HEK293 (cell line): ENCODE measurements at regions not wholly inside any gene's neighbourhood (a gene's known extent, or its start where the extent isn't known, plus 50 kb on each side); places are given as distances from the start of the nearest gene placed in this dataset.

Experiments
- CTCF ChIA-PET: fragments of 350-600 bp; formaldehyde crosslinking; extraction: SDS; loops from one replicate; lab custom pipeline; 2021; ENCODE audit warnings: antibody characterized with exemption; lab: Yijun Ruan, JAX
- POLR2A ChIA-PET: fragments of 300-600 bp; formaldehyde crosslinking; extraction: SDS; loops from one replicate; lab custom pipeline; 2020; ENCODE audit warnings: antibody characterized with exemption, inconsistent platforms; lab: Yijun Ruan, JAX
- H3K27ac ChIP-seq: fragments of 200-500 bp; sonication (Bioruptor generic); 2 replicates; pipeline ENCODE4 v1.5.1; 2014; ENCODE audit warnings: low read depth, low read length, control low read depth, inconsistent platforms; ENCODE audit errors: extremely low read depth
- H3K36me3 ChIP-seq, 2 experiments: fragments of 200-500 bp in 1 of 2; sonication (Bioruptor generic) in 1 of 2; 1 replicate in 1 of 2; 2 replicates in 1 of 2; pipeline ENCODE4 v1.5.1; 2014 to 2017; ENCODE audit warnings: inconsistent platforms in 2 of 2, low read length in 2 of 2; ENCODE audit not compliant: control insufficient read depth in 2 of 2, insufficient read depth in 1 of 2
- H3K4me1 ChIP-seq: fragments of 200-500 bp; sonication (Bioruptor generic); 2 replicates; pipeline ENCODE4 v1.5.1; 2014; ENCODE audit warnings: mild to moderate bottlenecking, low read length, inconsistent platforms; ENCODE audit not compliant: control insufficient read depth, insufficient read depth
- H3K4me3 ChIP-seq: 2 replicates; pipeline ENCODE4 v1.5.1; 2011; ENCODE audit warnings: low read depth, mild to moderate bottlenecking, control low read depth, low read length, moderate library complexity
- H3K9me3 ChIP-seq: fragments of 200-500 bp; sonication (Bioruptor generic); 2 replicates; pipeline ENCODE4 v1.5.1; 2014; ENCODE audit warnings: low read depth, low read length, inconsistent platforms; ENCODE audit not compliant: control insufficient read depth, insufficient read depth
- BCL11B ChIP-seq: fragments of 450-650 bp; formaldehyde crosslinking; IDR thresholded peaks from 2 replicates; pipeline ENCODE4 v1.5.1; 2016; ENCODE audit warnings: low read depth, missing biosample characterization, missing genetic modification characterization
- BCL6B ChIP-seq: fragments of 450-650 bp; formaldehyde crosslinking; IDR thresholded peaks from 2 replicates; pipeline ENCODE4 v1.5.1; 2017; ENCODE audit warnings: missing biosample characterization, missing genetic modification characterization
- HOXA7 ChIP-seq: sonication (generic); formaldehyde crosslinking; IDR thresholded peaks from 2 replicates; pipeline ENCODE4 v1.8.1; 2022; ENCODE audit warnings: missing genetic modification reagents, borderline replicate concordance
- PATZ1 ChIP-seq: fragments of 450-650 bp; formaldehyde crosslinking; IDR thresholded peaks from 2 replicates; pipeline ENCODE4 v1.5.1; 2016; ENCODE audit warnings: missing biosample characterization, missing genetic modification characterization
- SALL2 ChIP-seq: fragments of 450-650 bp; formaldehyde crosslinking; IDR thresholded peaks from 2 replicates; pipeline ENCODE4 v1.5.0; 2017; ENCODE audit warnings: missing biosample characterization, mild to moderate bottlenecking, missing genetic modification characterization, borderline replicate concordance
- SETDB1 ChIP-seq: IDR thresholded peaks from one replicate; pipeline ENCODE4 v1.6.1; 2017; ENCODE audit warnings: mild to moderate bottlenecking, low read length, moderate library complexity, mixed read lengths; ENCODE audit not compliant: insufficient read length
- ZBTB17 ChIP-seq: fragments of 450-650 bp; formaldehyde crosslinking; IDR thresholded peaks from 2 replicates; pipeline ENCODE4 v1.5.1; 2016; ENCODE audit warnings: missing biosample characterization, missing genetic modification characterization
- ZNF114 ChIP-seq: fragments of 450-650 bp; formaldehyde crosslinking; IDR thresholded peaks from 2 replicates; pipeline ENCODE4 v1.5.0; 2017; ENCODE audit warnings: missing biosample characterization, missing genetic modification characterization
- ZNF133 ChIP-seq: fragments of 450-650 bp; formaldehyde crosslinking; IDR thresholded peaks from 2 replicates; pipeline ENCODE4 v1.5.1; 2016; ENCODE audit warnings: missing biosample characterization, missing genetic modification characterization
- ZNF148 ChIP-seq: fragments of 450-650 bp; formaldehyde crosslinking; IDR thresholded peaks from 2 replicates; pipeline ENCODE4 v1.5.0; 2017; ENCODE audit warnings: missing biosample characterization, missing genetic modification characterization, borderline replicate concordance
- ZNF211 ChIP-seq: fragments of 450-650 bp; formaldehyde crosslinking; IDR thresholded peaks from 2 replicates; pipeline ENCODE4 v1.5.1; 2016; ENCODE audit warnings: low read depth, missing biosample characterization, missing genetic modification characterization
- ZNF221 ChIP-seq: fragments of 450-650 bp; formaldehyde crosslinking; IDR thresholded peaks from 2 replicates; pipeline ENCODE4 v1.5.1; 2017; ENCODE audit warnings: missing biosample characterization, missing genetic modification characterization, borderline replicate concordance
- ZNF223 ChIP-seq: fragments of 450-650 bp; formaldehyde crosslinking; IDR thresholded peaks from 2 replicates; pipeline ENCODE4 v1.5.1; 2016; ENCODE audit warnings: missing biosample characterization, missing genetic modification characterization
- ZNF292 ChIP-seq: fragments of 450-650 bp; formaldehyde crosslinking; IDR thresholded peaks from 2 replicates; pipeline ENCODE4 v1.5.1; 2016; ENCODE audit warnings: low read depth, missing biosample characterization, missing genetic modification characterization, borderline replicate concordance
- ZNF391 ChIP-seq: fragments of 450-650 bp; formaldehyde crosslinking; IDR thresholded peaks from 2 replicates; pipeline ENCODE4 v1.5.1; 2016; ENCODE audit warnings: low read depth, missing biosample characterization, missing genetic modification characterization, borderline replicate concordance
- ZNF433 ChIP-seq: fragments of 450-650 bp; formaldehyde crosslinking; IDR thresholded peaks from 2 replicates; pipeline ENCODE4 v1.5.1; 2016; ENCODE audit warnings: missing biosample characterization, missing genetic modification characterization, low read depth
- ZNF449 ChIP-seq: fragments of 450-650 bp; formaldehyde crosslinking; IDR thresholded peaks from 2 replicates; pipeline ENCODE4 v1.5.1; 2017; ENCODE audit warnings: missing biosample characterization, mild to moderate bottlenecking, missing genetic modification characterization, moderate library complexity
- ZNF473 ChIP-seq: fragments of 450-650 bp; formaldehyde crosslinking; IDR thresholded peaks from 2 replicates; pipeline ENCODE4 v1.5.1; 2017; ENCODE audit warnings: missing biosample characterization, missing genetic modification characterization
- ZNF514 ChIP-seq: fragments of 450-650 bp; formaldehyde crosslinking; IDR thresholded peaks from 2 replicates; pipeline ENCODE4 v1.5.1; 2016; ENCODE audit warnings: missing biosample characterization, missing genetic modification characterization
- ZNF785 ChIP-seq: fragments of 450-650 bp; formaldehyde crosslinking; IDR thresholded peaks from 2 replicates; pipeline ENCODE4 v1.5.1; 2016; ENCODE audit warnings: missing biosample characterization, missing genetic modification characterization
- TF ChIP-seq, protein P1 (sequence below): fragments of 450-650 bp; formaldehyde crosslinking; optimal IDR thresholded peaks from 2 replicates; pipeline ENCODE3; 2016; ENCODE audit warnings: missing biosample characterization, mild to moderate bottlenecking, missing genetic modification characterization

DNA sequence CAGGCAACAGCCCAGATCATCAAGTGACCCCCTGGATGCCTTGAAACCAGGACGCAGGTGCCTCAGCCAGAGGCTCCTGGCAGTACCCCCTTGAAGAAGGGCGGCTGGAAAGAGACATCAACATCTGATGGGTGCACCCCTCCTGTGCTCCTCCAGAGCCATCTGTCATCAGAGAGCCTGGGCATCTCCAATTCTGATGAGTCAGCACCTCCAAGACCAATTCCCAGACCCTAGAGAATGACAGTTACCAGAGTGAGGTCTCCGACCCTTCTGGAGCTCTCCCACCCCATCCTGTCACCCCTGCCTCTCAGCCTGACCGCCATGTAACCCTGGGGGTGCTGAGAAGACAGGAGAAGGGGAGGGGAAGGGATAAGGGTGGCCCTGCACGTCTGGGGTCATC, 433.7 kb downstream of the SOX9 start (continued):
- no peak for TF ChIP-seq ZNF449
- TF ChIP-seq BCL11B: no peak
- no peak for TF ChIP-seq ZNF473 (tag by site-specific recombination)
- TF ChIP-seq, protein P1, sequence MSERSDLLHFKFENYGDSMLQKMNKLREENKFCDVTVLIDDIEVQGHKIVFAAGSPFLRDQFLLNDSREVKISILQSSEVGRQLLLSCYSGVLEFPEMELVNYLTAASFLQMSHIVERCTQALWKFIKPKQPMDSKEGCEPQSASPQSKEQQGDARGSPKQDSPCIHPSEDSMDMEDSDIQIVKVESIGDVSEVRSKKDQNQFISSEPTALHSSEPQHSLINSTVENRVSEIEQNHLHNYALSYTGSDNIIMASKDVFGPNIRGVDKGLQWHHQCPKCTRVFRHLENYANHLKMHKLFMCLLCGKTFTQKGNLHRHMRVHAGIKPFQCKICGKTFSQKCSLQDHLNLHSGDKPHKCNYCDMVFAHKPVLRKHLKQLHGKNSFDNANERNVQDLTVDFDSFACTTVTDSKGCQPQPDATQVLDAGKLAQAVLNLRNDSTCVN (tag by site-specific recombination): no peak
- no peak for TF ChIP-seq ZNF514 (tag by site-specific recombination)
- TF ChIP-seq HOXA7 (CRISPR knock-in tag): no peak
- TF ChIP-seq ZNF211 (tag by site-specific recombination): no peak
- TF ChIP-seq ZNF114 (tag by site-specific recombination): no peak
- TF ChIP-seq SALL2 (tag by site-specific recombination): no peak
- no peak for TF ChIP-seq ZNF292 (tag by site-specific recombination)

DNA sequence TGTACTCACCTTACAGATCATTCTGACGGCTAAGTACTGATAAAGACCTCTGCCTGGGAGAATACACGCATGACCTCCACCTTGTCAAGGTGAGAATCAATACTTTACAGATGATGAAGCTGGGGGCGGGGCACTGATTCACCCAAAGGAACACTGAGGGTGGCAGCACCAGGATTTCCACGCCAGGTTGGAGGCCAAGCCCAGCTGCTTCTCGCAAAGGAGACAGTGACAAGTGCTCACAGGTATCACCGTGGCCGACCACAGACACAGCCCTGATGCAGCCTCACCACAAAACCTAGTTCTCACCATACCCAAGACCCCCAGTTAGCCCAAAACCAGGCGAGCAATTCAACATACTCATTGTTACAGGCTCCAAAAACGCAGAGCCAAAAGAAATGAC, 434.2 kb downstream of the SOX9 start:
- ChIA-PET CTCF (interaction anchor here (0.6 to 10.7 kb wide), 6 partner anchors 8 to 729 kb away, joined by 3 to 301 read pairs (median 4); no protein-coding TSS in a partner anchor), POLR2A (interaction anchor here (0.6 kb wide), 1 partner anchor 138 kb away, joined by 3 read pairs; no protein-coding TSS in a partner anchor)
- Histone ChIP-seq H3K4me1 (no peaks in the 10 kb centered on the region), H3K9me3 (no peaks in the 10 kb centered on the region), H3K27ac (no peak overlapping the region), H3K36me3 (no peaks in the 10 kb centered on the region), H3K4me3 (no peak overlapping the region)
- no peak for TF ChIP-seq ZNF785 (tag by site-specific recombination)
- TF ChIP-seq ZNF391: no peak
- TF ChIP-seq ZNF133 (tag by site-specific recombination): no peak
- TF ChIP-seq SETDB1: no peak
- no peak for TF ChIP-seq ZBTB17
- no peak for TF ChIP-seq ZNF433 (tag by site-specific recombination)
- no peak for TF ChIP-seq ZNF223 (tag by site-specific recombination)
- no peak for TF ChIP-seq ZNF148
- TF ChIP-seq ZNF221: no peak
- TF ChIP-seq BCL6B: no peak
- TF ChIP-seq PATZ1 (tag by site-specific recombination): no peak
